Activated CD4-positive, alpha-beta memory T cell treated with anti-CD3 and anti-CD28 coated beads, Interleukin-2, amount 10 ng/mL, durations not matched to agents 7 days and 5 days (primary cell): ENCODE measurements at regions not wholly inside any gene's neighbourhood (a gene's known extent, or its start where the extent isn't known, plus 50 kb on each side); places are given as distances from the start of the nearest gene placed in this dataset.

Experiments
- CTCF ChIA-PET: fragments of 350-600 bp; sonication (Branson Sonifier 250); formaldehyde crosslinking; loops from one replicate; lab custom pipeline; 2021; ENCODE audit warnings: antibody characterized with exemption, inconsistent platforms; lab: Charles Lee
- POLR2A ChIA-PET: fragments of 350-600 bp; sonication (Branson Sonifier 250); formaldehyde crosslinking; loops from one replicate; lab custom pipeline; 2021; ENCODE audit warnings: antibody characterized with exemption; lab: Charles Lee
- DNase-seq: peaks from one replicate; pipeline ENCODE4 v3.0.0-alpha.2; 2020
- H3K27ac Mint-ChIP-seq: one replicate; pipeline ENCODE4 v1.8.0; 2021; ENCODE audit warnings: mild to moderate bottlenecking, mixed read lengths
- H3K27me3 Mint-ChIP-seq: one replicate; pipeline ENCODE4 v1.8.0; 2021; ENCODE audit warnings: mixed read lengths
- H3K36me3 Mint-ChIP-seq: one replicate; pipeline ENCODE4 v1.8.0; 2021; ENCODE audit warnings: low read depth, mixed read lengths
- H3K4me1 Mint-ChIP-seq: one replicate; pipeline ENCODE4 v1.8.0; 2021; ENCODE audit warnings: mixed read lengths
- H3K4me3 Mint-ChIP-seq: one replicate; pipeline ENCODE4 v1.8.0; 2021; ENCODE audit warnings: mild to moderate bottlenecking, mixed read lengths
- H3K9me3 Mint-ChIP-seq: one replicate; pipeline ENCODE4 v1.8.0; 2021; ENCODE audit warnings: mixed read lengths

- Mint-ChIP-seq H3K4me3 (no peak overlapping the region), H3K27ac (no peak overlapping the region), H3K4me1 (no peaks in the 10 kb centered on the region), H3K27me3 (no peaks in the 10 kb centered on the region), H3K9me3 (peaks cover 13% of the 10 kb centered on the region), H3K36me3 (no peaks in the 10 kb centered on the region)
- ChIA-PET CTCF (no interaction called here), POLR2A (no interaction called here)
- no peak for DNase-seq
Measured at GRCh38 chr12:30155001-30155730, 371.4 kb upstream of the TMTC1 start.

GRCh38 chr12:30153981-30154380 is 370.2 kb upstream of the TMTC1 start:
- ChIA-PET POLR2A (no interaction called here), CTCF (no interaction called here)
- Mint-ChIP-seq H3K4me3 (no peak overlapping the region), H3K27ac (no peak overlapping the region), H3K27me3 (no peaks in the 10 kb centered on the region), H3K36me3 (no peaks in the 10 kb centered on the region), H3K9me3 (peaks cover 11% of the 10 kb centered on the region), H3K4me1 (no peaks in the 10 kb centered on the region)
- DNase-seq, result no peak

- H3K27me3 Mint-ChIP-seq, result no peaks in the 10 kb centered on the region
- no peak for DNase-seq
- ChIA-PET CTCF (no interaction called here), POLR2A (no interaction called here)
- no peak overlapping the region for H3K4me3 Mint-ChIP-seq
- H3K9me3 Mint-ChIP-seq, result peaks cover 9% of the 10 kb centered on the region
- H3K27ac Mint-ChIP-seq, result no peak overlapping the region
- H3K4me1 Mint-ChIP-seq, result no peaks in the 10 kb centered on the region
- no peaks in the 10 kb centered on the region for H3K36me3 Mint-ChIP-seq
Measured at GRCh38 chr12:30152705-30153104, 369.0 kb upstream of the TMTC1 start.

- no peak for DNase-seq
- no peaks in the 10 kb centered on the region for H3K4me1 Mint-ChIP-seq
- H3K27ac Mint-ChIP-seq, result no peak overlapping the region
- H3K9me3 Mint-ChIP-seq, result peaks cover 9% of the 10 kb centered on the region
- H3K36me3 Mint-ChIP-seq, result no peaks in the 10 kb centered on the region
- ChIA-PET POLR2A (no interaction called here), CTCF (no interaction called here)
- no peaks in the 10 kb centered on the region for H3K27me3 Mint-ChIP-seq
- H3K4me3 Mint-ChIP-seq, result no peak overlapping the region
Measured at GRCh38 chr12:30151831-30152230, 368.1 kb upstream of the TMTC1 start.

GRCh38 chr12:30146561-30146960 is 362.8 kb upstream of the TMTC1 start:
- H3K9me3 Mint-ChIP-seq, result peaks cover 3% of the 10 kb centered on the region
- DNase-seq, result no peak
- H3K36me3 Mint-ChIP-seq, result no peaks in the 10 kb centered on the region
- H3K4me3 Mint-ChIP-seq, result no peak overlapping the region
- no peaks in the 10 kb centered on the region for H3K27me3 Mint-ChIP-seq
- H3K27ac Mint-ChIP-seq, result no peak overlapping the region
- CTCF ChIA-PET, result no interaction called here
- POLR2A ChIA-PET, result no interaction called here
- no peaks in the 10 kb centered on the region for H3K4me1 Mint-ChIP-seq

- Mint-ChIP-seq H3K4me3 (no peak overlapping the region), H3K27me3 (no peaks in the 10 kb centered on the region), H3K27ac (no peak overlapping the region), H3K4me1 (no peaks in the 10 kb centered on the region), H3K9me3 (peaks cover 1% of the 10 kb centered on the region), H3K36me3 (no peaks in the 10 kb centered on the region)
- ChIA-PET CTCF (no interaction called here), POLR2A (no interaction called here)
- no peak for DNase-seq
Measured at GRCh38 chr12:30145684-30146032, 361.9 kb upstream of the TMTC1 start.

GRCh38 chr12:30144777-30145683 is 361.3 kb upstream of the TMTC1 start:
- Mint-ChIP-seq H3K4me3 (no peak overlapping the region), H3K36me3 (no peaks in the 10 kb centered on the region), H3K27ac (no peak overlapping the region), H3K9me3 (no peaks in the 10 kb centered on the region), H3K27me3 (no peaks in the 10 kb centered on the region), H3K4me1 (no peaks in the 10 kb centered on the region)
- ChIA-PET POLR2A (no interaction called here), CTCF (no interaction called here)
- no peak for DNase-seq

GRCh38 chr12:30142301-30142700 is 358.6 kb upstream of the TMTC1 start:
- Mint-ChIP-seq H3K27ac (no peak overlapping the region), H3K9me3 (peaks cover 3% of the 10 kb centered on the region), H3K4me1 (no peaks in the 10 kb centered on the region), H3K4me3 (no peak overlapping the region), H3K36me3 (no peaks in the 10 kb centered on the region), H3K27me3 (no peaks in the 10 kb centered on the region)
- ChIA-PET CTCF (no interaction called here), POLR2A (no interaction called here)
- no peak for DNase-seq

- POLR2A ChIA-PET, result no interaction called here
- H3K4me1 Mint-ChIP-seq, result no peaks in the 10 kb centered on the region
- H3K4me3 Mint-ChIP-seq, result no peak overlapping the region
- CTCF ChIA-PET, result no interaction called here
- no peaks in the 10 kb centered on the region for H3K27me3 Mint-ChIP-seq
- no peaks in the 10 kb centered on the region for H3K36me3 Mint-ChIP-seq
- no peak overlapping the region for H3K27ac Mint-ChIP-seq
- H3K9me3 Mint-ChIP-seq, result peaks cover 3% of the 10 kb centered on the region
- no peak for DNase-seq
Measured at GRCh38 chr12:30138483-30138882, 354.7 kb upstream of the TMTC1 start.

GRCh38 chr12:30136696-30137095 is 353.0 kb upstream of the TMTC1 start:
- no peaks in the 10 kb centered on the region for H3K36me3 Mint-ChIP-seq
- no peak overlapping the region for H3K4me3 Mint-ChIP-seq
- peaks cover 3% of the 10 kb centered on the region for H3K9me3 Mint-ChIP-seq
- no peaks in the 10 kb centered on the region for H3K4me1 Mint-ChIP-seq
- no peak overlapping the region for H3K27ac Mint-ChIP-seq
- no peaks in the 10 kb centered on the region for H3K27me3 Mint-ChIP-seq
- ChIA-PET POLR2A (no interaction called here), CTCF (no interaction called here)
- DNase-seq, result no peak

GRCh38 chr12:30135776-30136175 is 352.0 kb upstream of the TMTC1 start:
- Mint-ChIP-seq H3K27ac (no peak overlapping the region), H3K27me3 (no peaks in the 10 kb centered on the region), H3K9me3 (peaks cover 6% of the 10 kb centered on the region), H3K4me3 (no peak overlapping the region), H3K36me3 (no peaks in the 10 kb centered on the region), H3K4me1 (no peaks in the 10 kb centered on the region)
- no peak for DNase-seq
- ChIA-PET CTCF (no interaction called here), POLR2A (no interaction called here)

- H3K4me1 Mint-ChIP-seq, result no peaks in the 10 kb centered on the region
- DNase-seq, result no peak
- ChIA-PET POLR2A (no interaction called here), CTCF (no interaction called here)
- H3K9me3 Mint-ChIP-seq, result peaks cover 6% of the 10 kb centered on the region
- no peaks in the 10 kb centered on the region for H3K27me3 Mint-ChIP-seq
- no peak overlapping the region for H3K27ac Mint-ChIP-seq
- H3K36me3 Mint-ChIP-seq, result no peaks in the 10 kb centered on the region
- no peak overlapping the region for H3K4me3 Mint-ChIP-seq
Measured at GRCh38 chr12:30134229-30134628, 350.5 kb upstream of the TMTC1 start.

- DNase-seq, result no peak
Measured at GRCh38 chr12:30126944-30127343, 343.2 kb upstream of the TMTC1 start.

GRCh38 chr12:30120522-30120921 is 336.8 kb upstream of the TMTC1 start:
- Mint-ChIP-seq H3K4me1 (no peaks in the 10 kb centered on the region), H3K27me3 (no peaks in the 10 kb centered on the region), H3K36me3 (no peaks in the 10 kb centered on the region), H3K4me3 (no peak overlapping the region), H3K27ac (no peak overlapping the region), H3K9me3 (peaks cover 2% of the 10 kb centered on the region)
- ChIA-PET CTCF (no interaction called here), POLR2A (no interaction called here)
- DNase-seq, result no peak

More at GRCh38 chr12:30126944-30127343, 343.2 kb upstream of the TMTC1 start:
- Mint-ChIP-seq H3K27ac (no peak overlapping the region), H3K4me1 (no peaks in the 10 kb centered on the region), H3K27me3 (no peaks in the 10 kb centered on the region), H3K4me3 (no peak overlapping the region), H3K36me3 (no peaks in the 10 kb centered on the region), H3K9me3 (peaks cover 3% of the 10 kb centered on the region)
- POLR2A ChIA-PET, result no interaction called here
- CTCF ChIA-PET, result no interaction called here
